ENCODE measurements at regions not wholly inside any gene's neighbourhood (a gene's known extent, or its start where the extent isn't known, plus 50 kb on each side); places are given as distances from the start of the nearest gene placed in this dataset.
"Not testable (repeated sequence)": the region's sequence is repeated elsewhere in the genome, so short reads cannot be mapped to it uniquely, and the experiment has no call there.

GRCh38 chr3:30320392-30320791 lies 286.0 kb upstream of the TGFBR2 start:
- no peak overlapping the region for H3K4me3 ChIP-seq (ENCODE audit: low read depth, low read length)
- H3K36me3 ChIP-seq = no peaks in the 10 kb centered on the region
- H3K27me3 ChIP-seq = no peaks in the 10 kb centered on the region
- no peak for TF ChIP-seq CTCF (IDR thresholded peaks at IDR 0.05; ENCODE audit: low read depth, low read length)
- no peak for DNase-seq
- no peaks in the 10 kb centered on the region for H3K9me3 ChIP-seq
- no peaks in the 10 kb centered on the region for H3K4me1 ChIP-seq

GRCh38 chr3:30321065-30321464 lies 285.3 kb upstream of the TGFBR2 start:
- no peak for DNase-seq
- no peaks in the 10 kb centered on the region for H3K4me1 ChIP-seq
- no peaks in the 10 kb centered on the region for H3K36me3 ChIP-seq
- no peak for TF ChIP-seq CTCF (IDR thresholded peaks at IDR 0.05; ENCODE audit: low read depth, low read length)
- H3K9me3 ChIP-seq = no peaks in the 10 kb centered on the region
- no peak overlapping the region for H3K4me3 ChIP-seq (ENCODE audit: low read depth, low read length)
- H3K27me3 ChIP-seq = no peaks in the 10 kb centered on the region

GRCh38 chr3:30323649-30324048 lies 282.8 kb upstream of the TGFBR2 start:
- not testable (repeated sequence) for H3K27me3 ChIP-seq; H3K4me3 ChIP-seq (ENCODE audit: low read depth, low read length); H3K9me3 ChIP-seq; H3K36me3 ChIP-seq; H3K4me1 ChIP-seq; DNase-seq

GRCh38 chr3:30324587-30324986 lies 281.8 kb upstream of the TGFBR2 start:
- Histone ChIP-seq H3K36me3 (no peaks in the 10 kb centered on the region), H3K9me3 (no peaks in the 10 kb centered on the region), H3K4me3 (ENCODE audit: low read depth, low read length) (no peak overlapping the region), H3K27me3 (no peaks in the 10 kb centered on the region), H3K4me1 (no peaks in the 10 kb centered on the region)
- DNase-seq = no peak
- no peak for TF ChIP-seq CTCF (IDR thresholded peaks at IDR 0.05; ENCODE audit: low read depth, low read length)

- H3K4me3 ChIP-seq (ENCODE audit: low read depth, low read length); H3K36me3 ChIP-seq; H3K9me3 ChIP-seq; DNase-seq; H3K4me1 ChIP-seq; H3K27me3 ChIP-seq: not testable (repeated sequence)
Measured at GRCh38 chr3:30327976-30328375, 278.4 kb upstream of the TGFBR2 start.

GRCh38 chr3:30328935-30329334 lies 277.5 kb upstream of the TGFBR2 start:
- not testable (repeated sequence) for H3K4me1 ChIP-seq, H3K36me3 ChIP-seq, DNase-seq

GRCh38 chr3:30331519-30331918 lies 274.9 kb upstream of the TGFBR2 start:
- H3K27me3 ChIP-seq = no peaks in the 10 kb centered on the region
- no peaks in the 10 kb centered on the region for H3K4me1 ChIP-seq
- no peaks in the 10 kb centered on the region for H3K9me3 ChIP-seq
- H3K36me3 ChIP-seq = no peaks in the 10 kb centered on the region
- TF ChIP-seq CTCF (IDR thresholded peaks at IDR 0.05; ENCODE audit: low read depth, low read length) = no peak
- no peak for DNase-seq
- no peak overlapping the region for H3K4me3 ChIP-seq (ENCODE audit: low read depth, low read length)

More at GRCh38 chr3:30328935-30329334, 277.5 kb upstream of the TGFBR2 start:
- H3K27me3 ChIP-seq; H3K4me3 ChIP-seq (ENCODE audit: low read depth, low read length); H3K9me3 ChIP-seq: not testable (repeated sequence)
